Activated CD8-positive, alpha-beta T cell treated with anti-CD3 and anti-CD28 coated beads for 36 hours (primary cell): ENCODE measurements at regions not wholly inside any gene's neighbourhood (a gene's known extent, or its start where the extent isn't known, plus 50 kb on each side); places are given as distances from the start of the nearest gene placed in this dataset.
"Not testable (repeated sequence)": the region's sequence is repeated elsewhere in the genome, so short reads cannot be mapped to it uniquely, and the experiment has no call there.

ENCODE experiments used
- ATAC-seq: fragments of 200-7000 bp; cut with Tn5 transposase; one replicate; pipeline ENCODE4 v1.10.0; 2021; ENCODE audit warnings: mild to moderate bottlenecking, moderate library complexity
- CTCF ChIA-PET: fragments of 350-600 bp; sonication (Branson Sonifier 250); formaldehyde crosslinking; loops from one replicate; lab custom pipeline; 2021; ENCODE audit warnings: antibody characterized with exemption; lab: Charles Lee
- POLR2A ChIA-PET: fragments of 350-600 bp; sonication (Branson Sonifier 250); formaldehyde crosslinking; loops from one replicate; lab custom pipeline; 2021; ENCODE audit warnings: antibody characterized with exemption; lab: Charles Lee
- DNase-seq: peaks from one replicate; pipeline ENCODE4 v3.0.0-alpha.2; 2020
- H3K27ac Mint-ChIP-seq: one replicate; pipeline ENCODE4 v1.8.0; 2021; ENCODE audit warnings: mild to moderate bottlenecking, mixed read lengths
- H3K27me3 Mint-ChIP-seq: one replicate; pipeline ENCODE4 v1.8.0; 2021; ENCODE audit warnings: mixed read lengths
- H3K36me3 Mint-ChIP-seq: one replicate; pipeline ENCODE4 v1.8.0; 2021; ENCODE audit warnings: low read depth, mixed read lengths
- H3K4me1 Mint-ChIP-seq: one replicate; pipeline ENCODE4 v1.8.0; 2021; ENCODE audit warnings: low read depth, mixed read lengths
- H3K4me3 Mint-ChIP-seq: one replicate; pipeline ENCODE4 v1.8.0; 2021; ENCODE audit warnings: mild to moderate bottlenecking, moderate library complexity, mixed read lengths
- H3K9me3 Mint-ChIP-seq: one replicate; pipeline ENCODE4 v1.8.0; 2021; ENCODE audit warnings: mixed read lengths
- intact Hi-C: fragments of 100-400 bp; cut with micrococcal nuclease; formaldehyde crosslinking; loops from one replicate; pipeline ENCODE4 v1.10.0; 2022
- TF ChIP-seq, protein P1 (sequence below): fragments of 200-600 bp; IDR thresholded peaks from one replicate; pipeline ENCODE4 v1.8.0; 2022; ENCODE audit warnings: antibody characterized with exemption, mild to moderate bottlenecking

DNA sequence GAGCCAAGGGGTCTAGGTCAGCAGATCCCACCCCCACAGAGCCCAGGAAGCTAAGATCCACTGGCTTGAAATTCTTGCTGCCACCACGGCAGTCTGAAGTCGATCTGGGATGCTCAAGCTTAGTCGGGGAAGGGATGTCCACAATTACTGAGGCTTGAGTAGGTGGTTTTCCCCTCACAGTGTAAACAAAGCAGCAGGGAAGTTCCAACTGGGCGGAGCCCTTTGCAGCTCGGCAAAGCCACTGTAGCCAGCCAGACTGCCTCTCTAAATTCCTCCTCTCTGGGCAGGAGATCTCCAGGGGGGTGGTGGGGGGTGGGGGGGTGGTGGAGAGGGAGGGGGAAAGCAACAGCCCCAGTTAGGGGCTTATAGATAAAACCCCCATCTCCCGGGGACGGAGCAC, 419.5 kb downstream of the NUP35 start:
- H3K4me3 Mint-ChIP-seq, result no peak overlapping the region
- TF ChIP-seq, protein P1, sequence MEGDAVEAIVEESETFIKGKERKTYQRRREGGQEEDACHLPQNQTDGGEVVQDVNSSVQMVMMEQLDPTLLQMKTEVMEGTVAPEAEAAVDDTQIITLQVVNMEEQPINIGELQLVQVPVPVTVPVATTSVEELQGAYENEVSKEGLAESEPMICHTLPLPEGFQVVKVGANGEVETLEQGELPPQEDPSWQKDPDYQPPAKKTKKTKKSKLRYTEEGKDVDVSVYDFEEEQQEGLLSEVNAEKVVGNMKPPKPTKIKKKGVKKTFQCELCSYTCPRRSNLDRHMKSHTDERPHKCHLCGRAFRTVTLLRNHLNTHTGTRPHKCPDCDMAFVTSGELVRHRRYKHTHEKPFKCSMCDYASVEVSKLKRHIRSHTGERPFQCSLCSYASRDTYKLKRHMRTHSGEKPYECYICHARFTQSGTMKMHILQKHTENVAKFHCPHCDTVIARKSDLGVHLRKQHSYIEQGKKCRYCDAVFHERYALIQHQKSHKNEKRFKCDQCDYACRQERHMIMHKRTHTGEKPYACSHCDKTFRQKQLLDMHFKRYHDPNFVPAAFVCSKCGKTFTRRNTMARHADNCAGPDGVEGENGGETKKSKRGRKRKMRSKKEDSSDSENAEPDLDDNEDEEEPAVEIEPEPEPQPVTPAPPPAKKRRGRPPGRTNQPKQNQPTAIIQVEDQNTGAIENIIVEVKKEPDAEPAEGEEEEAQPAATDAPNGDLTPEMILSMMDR, result no peak
- POLR2A ChIA-PET, result no interaction called here
- CTCF ChIA-PET, result no interaction called here
- H3K27ac Mint-ChIP-seq, result no peak overlapping the region
- no peaks in the 10 kb centered on the region for H3K4me1 Mint-ChIP-seq
- ATAC-seq (no peak), DNase-seq (no peak)
- H3K36me3 Mint-ChIP-seq, result no peaks in the 10 kb centered on the region
- H3K9me3 Mint-ChIP-seq, result peaks cover 21% of the 10 kb centered on the region
- H3K27me3 Mint-ChIP-seq, result no peaks in the 10 kb centered on the region
- intact Hi-C loops, result no loop called here

DNA sequence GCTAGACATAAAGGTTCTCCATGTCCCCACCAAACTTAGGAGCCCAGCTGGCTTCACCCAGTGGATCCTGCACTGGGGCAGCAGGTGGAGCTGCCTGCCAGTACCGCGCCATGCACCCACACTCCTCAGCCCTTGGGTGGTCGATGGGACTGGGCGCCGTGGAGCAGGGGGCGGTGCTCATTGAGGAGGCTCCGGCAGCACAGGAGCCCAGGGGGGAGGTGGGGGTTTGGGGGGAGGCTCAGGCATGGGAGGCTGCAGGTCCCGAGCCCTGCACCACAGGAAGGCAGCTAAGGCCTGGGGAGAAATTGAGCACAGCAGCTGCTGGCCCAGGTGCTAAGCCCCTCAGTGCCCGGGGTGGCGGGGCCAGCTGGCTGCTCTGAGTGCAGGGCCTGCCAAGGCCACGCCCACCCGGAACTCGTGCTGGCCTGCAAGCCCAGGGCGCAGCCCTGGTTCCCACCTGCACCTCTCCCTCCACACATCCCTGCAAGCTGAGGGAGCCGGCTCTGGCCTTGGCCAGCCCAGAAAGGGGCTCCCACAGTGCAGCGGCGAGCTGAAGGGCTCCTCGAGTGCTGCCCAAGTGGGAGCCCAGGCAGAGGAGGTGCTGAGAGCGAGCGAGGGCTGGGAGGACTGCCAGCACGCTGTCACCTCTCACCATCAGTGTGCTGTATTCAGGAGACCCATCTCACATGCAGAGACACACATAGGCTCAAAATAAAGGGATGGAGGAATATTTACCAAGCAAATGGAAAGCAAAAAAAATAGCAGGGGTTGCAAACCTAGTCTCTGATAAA, 422.5 kb downstream of the NUP35 start:
- H3K4me1 Mint-ChIP-seq, DNase-seq, POLR2A ChIA-PET, CTCF ChIA-PET, H3K27me3 Mint-ChIP-seq, H3K4me3 Mint-ChIP-seq, H3K36me3 Mint-ChIP-seq, intact Hi-C loops, ATAC-seq, H3K27ac Mint-ChIP-seq: not testable (repeated sequence)
- H3K9me3 Mint-ChIP-seq, result peaks cover 22% of the 10 kb centered on the region

DNA sequence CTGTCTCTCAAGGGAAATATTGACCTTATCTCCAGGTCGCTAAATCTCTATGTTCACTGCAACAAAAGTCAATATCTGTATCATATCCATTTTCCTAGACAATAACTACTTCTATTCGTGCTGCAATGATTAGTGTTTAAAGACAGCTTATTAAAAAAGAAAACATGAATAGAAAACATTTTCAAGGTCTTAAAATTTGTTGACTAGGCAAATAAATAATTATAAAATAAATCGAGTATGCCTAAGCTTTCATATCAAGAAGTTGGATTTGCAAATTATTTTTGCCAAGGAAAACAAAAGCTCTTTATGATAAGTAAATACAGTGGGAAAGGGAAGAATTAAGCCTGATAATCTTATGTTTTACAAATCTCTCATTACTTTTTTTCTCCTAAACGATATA, 428.5 kb downstream of the NUP35 start:
- CTCF ChIA-PET, result no interaction called here
- DNase-seq (no peak), ATAC-seq (no peak)
- Mint-ChIP-seq H3K4me1 (no peaks in the 10 kb centered on the region), H3K9me3 (peaks cover 7% of the 10 kb centered on the region), H3K4me3 (no peak overlapping the region), H3K27ac (no peak overlapping the region), H3K27me3 (no peaks in the 10 kb centered on the region), H3K36me3 (no peaks in the 10 kb centered on the region)
- intact Hi-C loops, result no loop called here
- TF ChIP-seq, protein P1, result no peak
- POLR2A ChIA-PET, result no interaction called here

DNA sequence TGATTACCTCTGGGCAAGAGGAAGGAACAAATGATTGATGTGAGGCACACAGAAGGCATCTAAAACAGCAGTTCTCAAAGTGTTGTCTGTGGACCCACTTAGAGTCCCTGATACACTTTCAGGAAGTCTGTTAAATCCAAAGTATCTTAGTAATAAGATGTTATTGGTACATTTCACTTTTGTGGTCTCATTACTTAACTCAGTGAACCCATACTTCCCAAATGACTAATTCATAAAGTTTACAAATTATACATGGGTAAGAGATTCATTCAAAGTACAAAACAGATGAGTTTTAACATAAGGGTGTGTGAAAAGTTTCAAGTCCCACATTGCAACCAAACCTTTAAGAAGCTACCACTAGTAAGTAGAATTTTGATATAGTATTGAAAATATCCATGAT, 440.5 kb downstream of the NUP35 start:
- CTCF ChIA-PET, result no interaction called here
- POLR2A ChIA-PET, result no interaction called here
- TF ChIP-seq, protein P1, result no peak

DNA sequence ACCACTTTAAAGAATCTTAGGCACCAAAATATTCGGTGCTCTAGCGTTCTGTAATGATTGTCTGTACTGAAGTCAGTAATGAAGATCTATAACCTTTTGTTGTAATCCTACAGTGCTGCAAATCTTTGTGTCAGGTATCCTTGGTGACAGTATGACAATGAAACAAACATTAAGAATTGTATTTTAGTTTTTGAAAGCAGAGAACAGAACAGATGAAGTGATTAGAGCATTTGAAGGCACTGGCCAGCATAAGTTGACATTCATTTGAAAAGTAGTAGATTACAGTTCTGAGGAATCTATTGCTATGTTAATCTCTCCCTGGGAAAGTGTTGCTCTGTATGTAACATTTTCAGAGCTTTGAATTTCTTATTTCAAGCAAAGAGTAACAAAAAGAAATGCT, 451.2 kb downstream of the NUP35 start:
- Mint-ChIP-seq H3K4me1 (no peaks in the 10 kb centered on the region), H3K9me3 (peaks cover 13% of the 10 kb centered on the region), H3K36me3 (no peaks in the 10 kb centered on the region), H3K27ac (no peak overlapping the region), H3K27me3 (no peaks in the 10 kb centered on the region), H3K4me3 (no peak overlapping the region)
- ATAC-seq (no peak), DNase-seq (no peak)
- ChIA-PET POLR2A (no interaction called here), CTCF (no interaction called here)
- intact Hi-C loops, result no loop called here
- TF ChIP-seq, protein P1, result no peak

More for the DNA sequence above, 440.5 kb downstream of the NUP35 start:
- H3K27me3 Mint-ChIP-seq, result no peaks in the 10 kb centered on the region
- DNase-seq (no peak), ATAC-seq (no peak)
- H3K9me3 Mint-ChIP-seq, result no peaks in the 10 kb centered on the region
- no peak overlapping the region for H3K27ac Mint-ChIP-seq
- intact Hi-C loops, result no loop called here
- H3K36me3 Mint-ChIP-seq, result no peaks in the 10 kb centered on the region
- H3K4me1 Mint-ChIP-seq, result no peaks in the 10 kb centered on the region
- no peak overlapping the region for H3K4me3 Mint-ChIP-seq
